Sigmoid colon (tissue), 4 donors: ENCODE measurements at regions not wholly inside any gene's neighbourhood (a gene's known extent, or its start where the extent isn't known, plus 50 kb on each side); places are given as distances from the start of the nearest gene placed in this dataset.

Source experiments
- CTCF ChIP-seq, 4 experiments: fragments of 450-650 bp in 3 of 4; fragments of 200-600 bp in 1 of 4; IDR thresholded peaks; one replicate each; pipeline ENCODE4 v1.5.1; 2016 to 2019; ENCODE audit warnings: antibody characterized with exemption in 4 of 4, mild to moderate bottlenecking in 3 of 4, moderate library complexity in 2 of 4
- EP300 ChIP-seq, 4 donors: sonication (generic); formaldehyde crosslinking; IDR thresholded peaks; one replicate each; pipeline ENCODE4 v1.6.1; 2017; ENCODE audit warnings: antibody characterized with exemption in 4 of 4
- POLR2A ChIP-seq, 2 donors: fragments of 450-650 bp; IDR thresholded peaks; one replicate each; pipeline ENCODE4 v1.6.1; 2016; ENCODE audit warnings: antibody characterized with exemption in 2 of 2, mild to moderate bottlenecking in 2 of 2, moderate library complexity in 2 of 2
- POLR2AphosphoS5 ChIP-seq, 4 donors: sonication (generic); formaldehyde crosslinking; IDR thresholded peaks; one replicate each; pipeline ENCODE4 v1.6.1; 2017; ENCODE audit warnings: antibody characterized with exemption in 4 of 4

GRCh38 chr16:86649875-86650274, 71.5 kb downstream of the FOXL1 start:
- no peak for TF ChIP-seq CTCF (IDR thresholded peaks at IDR 0.05)
- TF ChIP-seq POLR2A (IDR thresholded peaks at IDR 0.05): no peak
- TF ChIP-seq POLR2AphosphoS5 (IDR thresholded peaks at IDR 0.05): no peak
- no peak for TF ChIP-seq EP300 (IDR thresholded peaks at IDR 0.05)
